GM23248 (cell line): ENCODE measurements at regions not wholly inside any gene's neighbourhood (a gene's known extent, or its start where the extent isn't known, plus 50 kb on each side); places are given as distances from the start of the nearest gene placed in this dataset.

Source experiments
- EZH2 ChIP-seq: fragments of 200-600 bp; sonication (generic); IDR thresholded peaks from 2 replicates; pipeline ENCODE4 v1.6.1; 2018; ENCODE audit warnings: antibody characterized with exemption, mild to moderate bottlenecking; ENCODE audit not compliant: insufficient read depth, poor library complexity, severe bottlenecking
- EZH2phosphoT487 ChIP-seq: fragments of 200-600 bp; sonication (generic); IDR thresholded peaks from 2 replicates; pipeline ENCODE4 v1.6.1; 2018; ENCODE audit warnings: antibody characterized with exemption, moderate library complexity, mild to moderate bottlenecking, low read depth; ENCODE audit not compliant: insufficient read depth

DNA sequence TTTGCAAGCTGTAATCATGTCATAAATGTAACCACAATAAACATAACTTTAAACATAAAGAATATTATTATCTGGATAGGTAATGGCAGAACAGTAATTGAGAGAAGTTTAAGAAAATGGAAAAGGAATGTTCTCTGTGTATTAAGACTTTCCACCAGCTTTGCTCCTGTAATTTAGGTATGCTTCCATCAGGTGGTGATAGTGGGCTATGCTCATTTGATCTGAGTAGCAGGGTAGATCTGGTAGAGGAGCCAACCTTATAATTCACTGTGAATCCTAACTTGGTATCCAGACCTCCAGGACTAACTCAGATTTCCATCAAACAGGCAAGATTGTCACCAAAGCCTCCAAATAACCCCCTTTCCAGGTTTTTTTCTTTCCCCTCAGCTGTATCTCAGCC lies 137.9 kb upstream of the ZKSCAN2 start:
- no peak for TF ChIP-seq EZH2
- no peak for TF ChIP-seq EZH2phosphoT487
